ENCODE measurements at regions not wholly inside any gene's neighbourhood (a gene's known extent, or its start where the extent isn't known, plus 50 kb on each side); places are given as distances from the start of the nearest gene placed in this dataset.
A peak's percentile ranks its signal among the peaks of the same experiment; 100 is the strongest.

DNA sequence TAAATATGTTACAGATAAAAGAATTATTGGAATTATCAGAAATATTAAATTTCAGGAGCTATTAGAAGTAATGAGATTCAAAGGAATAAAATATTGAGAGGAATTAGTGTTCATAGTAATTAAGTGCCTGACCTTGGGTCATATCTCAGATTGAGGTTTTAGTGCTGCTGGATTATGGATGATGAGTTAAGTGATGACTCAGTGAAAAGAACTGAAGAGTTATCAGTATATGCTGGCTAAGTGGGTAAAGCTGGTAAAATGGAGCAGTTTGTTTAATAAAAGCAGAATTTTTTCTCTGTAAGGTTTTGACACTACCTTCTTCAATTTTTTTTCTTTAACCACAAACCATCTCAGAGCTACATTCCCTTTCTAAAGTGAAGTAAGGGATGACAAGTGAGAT lies 206.7 kb downstream of the MANEA start:
- no peak for DNase-seq

DNA sequence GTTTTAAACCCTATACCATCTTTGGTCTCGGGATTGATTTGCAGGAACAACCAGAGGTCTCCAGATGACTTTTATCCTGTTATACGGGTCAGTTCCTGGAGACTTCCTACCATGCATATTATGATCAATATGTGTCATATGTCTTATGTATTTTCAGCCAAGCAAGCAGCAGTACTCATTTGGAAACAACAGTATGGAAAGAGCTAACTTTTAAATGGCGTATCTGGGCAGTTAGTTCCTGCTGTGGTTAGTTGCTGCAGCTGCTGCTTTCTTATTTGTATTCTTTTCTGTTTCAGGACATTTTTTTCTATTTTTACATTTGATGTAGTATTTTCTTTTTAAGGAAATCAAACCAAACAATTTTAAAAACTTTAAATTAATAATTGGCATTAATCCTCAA lies 207.5 kb downstream of the MANEA start:
- DNase-seq: no peak

- no peak for DNase-seq
Measured at GRCh38 chr6:95785785-95786184, 208.4 kb downstream of the MANEA start.

- no peak for DNase-seq
Measured at GRCh38 chr6:95786802-95787201, 209.5 kb downstream of the MANEA start.

DNA sequence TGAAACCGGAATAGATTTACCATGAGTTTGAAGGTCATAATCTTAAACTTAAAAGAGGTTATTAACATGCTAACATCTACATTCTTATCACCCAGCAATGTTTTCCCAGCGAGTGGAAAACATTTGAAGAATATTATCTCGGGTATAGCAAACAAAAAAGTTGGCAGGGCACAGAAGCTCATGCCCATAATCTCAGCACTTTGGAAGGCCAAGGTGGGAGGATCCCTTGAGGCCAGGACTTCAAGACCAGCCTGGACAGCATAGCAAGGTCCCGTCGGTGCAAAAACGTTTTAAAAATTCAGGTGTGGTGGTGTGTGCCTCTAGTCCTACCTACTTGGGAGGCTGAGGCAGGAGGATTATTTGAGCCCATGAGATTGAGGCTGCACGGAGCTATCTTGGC lies 213.5 kb downstream of the MANEA start:
- DNase-seq: no peak

DNA sequence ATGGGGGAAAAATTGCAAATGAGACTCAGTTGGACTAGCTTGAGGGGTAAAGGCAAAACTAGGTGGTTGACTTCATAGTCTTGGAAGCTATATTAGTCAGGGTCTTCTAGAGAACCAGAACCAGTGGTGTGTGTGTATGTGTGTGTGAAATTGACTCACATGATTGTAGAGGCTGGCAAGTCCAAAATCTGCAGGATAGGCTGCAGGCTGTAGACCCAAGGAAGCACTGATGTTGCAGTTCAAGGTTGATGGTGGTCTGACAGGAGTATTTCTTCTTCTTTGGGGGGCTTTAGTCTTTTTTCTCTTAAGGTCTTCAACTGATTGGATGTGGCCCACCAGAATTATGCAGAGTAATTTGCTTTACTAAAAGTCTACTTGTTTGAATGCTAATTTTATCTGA lies 217.4 kb downstream of the MANEA start:
- DNase-seq: no peak

- no peak for DNase-seq
Measured at GRCh38 chr6:95795927-95796326, 218.6 kb downstream of the MANEA start.

GRCh38 chr6:95797054-95797453 lies 218.7 kb upstream of the FUT9 start:
- no peak for DNase-seq

GRCh38 chr6:95802978-95803377 lies 212.8 kb upstream of the FUT9 start:
- DNase-seq: no peak

GRCh38 chr6:95803889-95804288 lies 211.9 kb upstream of the FUT9 start:
- no peak for DNase-seq

- DNase-seq: peak in 1 of 5 donors; percentile 22
Measured at GRCh38 chr6:95804847-95805541, 210.8 kb upstream of the FUT9 start.

- DNase-seq: no peak
Measured at GRCh38 chr6:95805699-95806098, 210.1 kb upstream of the FUT9 start.

DNA sequence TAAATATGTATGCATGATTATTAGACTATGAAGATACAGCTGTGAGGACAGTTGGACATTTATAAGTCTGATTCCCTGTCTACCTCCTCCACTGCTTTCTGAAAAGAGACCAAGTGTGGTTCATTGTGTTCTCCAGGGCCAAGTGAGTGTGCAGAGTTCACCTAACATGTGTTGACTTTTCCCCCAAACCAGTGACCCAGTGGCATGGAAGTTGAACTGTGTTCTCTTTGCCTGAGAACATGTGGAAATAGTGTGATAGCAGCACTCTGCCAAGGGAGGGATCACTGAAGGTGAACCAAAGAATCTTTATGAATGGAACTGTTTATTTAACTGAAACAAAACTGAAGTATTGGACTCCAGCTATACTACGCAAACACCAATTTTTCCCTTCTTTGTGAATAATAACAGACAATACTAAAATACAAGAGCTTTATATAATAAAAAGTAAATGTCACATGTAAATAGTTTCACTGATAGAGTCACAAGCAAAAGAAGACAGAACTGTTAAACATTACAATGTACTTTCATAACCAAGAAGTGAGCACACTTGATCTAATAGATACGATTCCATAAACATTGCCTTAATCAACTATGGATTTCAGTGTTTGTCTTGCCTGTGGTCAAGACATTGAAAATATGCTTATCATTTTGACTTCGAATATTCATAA lies 200.3 kb upstream of the FUT9 start:
- DNase-seq: no peak

GRCh38 chr6:95819461-95819860 lies 196.3 kb upstream of the FUT9 start:
- no peak for DNase-seq

DNA sequence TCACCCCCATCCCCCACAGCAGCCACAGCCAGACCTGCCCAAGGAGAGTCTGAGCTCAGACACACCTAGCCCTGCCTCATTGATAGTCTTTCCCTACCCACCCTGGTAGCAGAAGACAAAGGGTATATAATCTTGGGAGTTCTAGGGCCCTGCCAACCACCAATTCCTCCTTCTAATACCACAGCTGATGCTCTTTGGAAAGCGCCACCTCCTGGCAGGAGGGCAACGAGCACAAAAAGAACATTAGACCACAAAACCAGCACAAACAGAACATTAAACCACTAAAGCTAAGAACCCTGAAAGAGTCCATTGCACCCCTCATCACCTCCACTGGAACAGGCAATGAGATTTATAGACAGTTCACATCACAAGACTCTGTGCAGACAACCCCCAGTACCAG lies 195.8 kb upstream of the FUT9 start:
- no peak for DNase-seq

GRCh38 chr6:95830859-95831557 lies 184.8 kb upstream of the FUT9 start:
- no peak for DNase-seq

- no peak for DNase-seq
Measured at GRCh38 chr6:95837890-95838289, 177.9 kb upstream of the FUT9 start.

DNA sequence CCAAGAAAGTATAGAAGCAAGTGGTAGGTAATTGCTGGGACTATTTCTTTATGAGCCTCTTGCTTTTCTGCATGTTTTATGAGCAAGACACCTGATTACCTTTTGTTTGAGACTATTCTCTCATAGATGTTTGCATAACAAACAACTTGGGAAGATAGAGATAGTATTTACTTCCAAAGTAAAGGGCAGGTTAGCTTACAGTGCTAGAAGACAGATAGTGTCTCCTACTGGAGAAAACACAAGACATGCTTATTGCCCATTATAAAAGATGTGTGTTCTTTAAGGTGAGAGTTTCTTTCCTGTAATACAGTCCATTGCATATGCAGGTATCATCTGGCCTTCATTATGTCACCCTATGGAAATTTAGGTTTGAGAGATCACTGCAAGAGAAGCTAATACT lies 174.2 kb upstream of the FUT9 start:
- DNase-seq: no peak

GRCh38 chr6:95846652-95847051 lies 169.1 kb upstream of the FUT9 start:
- no peak for DNase-seq

DNA sequence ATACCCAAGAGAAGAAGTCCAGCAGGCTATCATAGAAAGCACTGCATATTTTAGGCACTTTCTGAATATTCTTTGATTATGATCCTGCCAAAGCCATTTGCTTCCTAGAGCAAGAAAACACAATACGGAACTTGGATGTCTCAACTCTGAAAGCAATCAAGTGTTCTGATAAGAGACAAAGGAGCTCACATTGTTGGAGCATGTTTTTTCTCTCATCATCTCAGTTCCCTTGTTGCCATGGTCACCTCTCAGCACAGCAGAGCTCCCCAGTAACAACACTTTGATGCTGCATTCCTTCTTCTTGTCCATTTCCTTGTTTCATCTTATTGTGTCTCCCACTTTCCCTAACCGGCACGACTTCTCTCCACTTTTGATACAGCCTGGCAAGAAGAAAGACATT lies 168.7 kb upstream of the FUT9 start:
- DNase-seq: no peak

DNA sequence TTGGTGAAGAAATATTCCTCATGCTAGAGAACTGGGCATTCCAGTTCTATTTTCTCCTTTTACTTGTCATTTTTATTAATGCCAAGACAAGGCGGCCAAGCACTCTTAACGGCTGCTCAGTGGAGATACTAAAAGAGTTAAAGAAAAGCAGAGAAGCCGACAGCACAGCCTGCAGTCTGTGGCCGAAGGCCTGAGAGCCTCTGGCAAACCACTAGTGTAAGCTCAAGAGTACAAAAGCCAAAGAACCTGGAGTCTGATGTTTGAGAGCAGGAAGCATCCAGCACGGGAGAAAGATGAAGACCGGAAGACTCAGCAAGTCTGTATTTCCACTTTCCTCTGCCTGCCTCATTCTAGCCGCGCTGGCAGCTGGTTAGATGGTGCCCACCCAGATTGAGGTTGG lies 167.1 kb upstream of the FUT9 start:
- DNase-seq: no peak

DNA sequence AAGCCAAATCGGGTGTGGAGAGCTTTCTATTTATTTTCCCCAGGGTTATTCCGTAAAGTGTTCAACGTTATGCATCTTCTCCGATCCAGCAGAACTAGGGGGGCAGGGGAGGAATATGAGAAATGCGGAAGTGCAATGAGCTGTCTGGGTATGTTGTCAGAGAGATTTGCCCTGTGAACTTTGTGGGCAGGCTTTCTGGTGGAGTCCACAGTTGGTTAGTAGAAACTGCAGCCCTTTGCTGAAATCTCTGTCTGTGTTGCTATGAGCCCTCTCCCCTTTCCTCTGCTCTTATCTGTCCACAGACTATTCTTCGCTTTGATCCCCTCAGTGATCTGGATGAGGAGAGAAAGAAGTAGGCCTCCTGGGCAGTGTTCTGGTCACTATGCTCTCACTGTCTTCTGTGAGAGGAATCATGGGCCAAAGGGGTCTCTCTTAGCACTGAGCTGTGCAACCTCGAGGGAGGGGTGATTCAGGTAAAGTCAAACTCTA lies 158.9 kb upstream of the FUT9 start:
- DNase-seq: no peak

GRCh38 chr6:95865857-95866256 lies 149.9 kb upstream of the FUT9 start:
- no peak for DNase-seq

- no peak for DNase-seq
Measured at GRCh38 chr6:95866732-95867131, 149.0 kb upstream of the FUT9 start.

Data from T-helper 1 cell (primary cell).